ENCODE measurements at regions not wholly inside any gene's neighbourhood (a gene's known extent, or its start where the extent isn't known, plus 50 kb on each side); places are given as distances from the start of the nearest gene placed in this dataset.

DNA sequence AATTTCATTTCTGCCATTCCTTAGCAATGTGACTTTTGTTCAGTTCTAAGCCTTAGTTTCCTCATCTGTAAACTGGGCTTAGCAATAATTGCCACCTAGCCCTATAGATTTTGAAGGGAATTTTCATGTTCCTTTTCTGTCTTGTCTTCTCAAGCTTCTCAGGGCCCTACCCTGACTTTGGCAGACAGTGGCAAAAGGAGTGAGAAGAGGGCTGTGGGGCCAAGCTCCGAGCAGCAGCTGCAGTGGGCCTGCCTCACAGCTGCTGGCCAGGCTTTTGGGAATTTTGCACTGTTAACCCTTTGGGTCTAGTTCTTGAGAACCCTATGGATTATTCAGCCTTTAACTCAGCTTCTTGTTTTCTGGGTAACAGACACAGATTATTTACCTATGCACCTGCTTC lies 67.6 kb upstream of the IGSF1 start:
- no peaks in the 10 kb centered on the region for H3K9me2 ChIP-seq (replicated peaks; ENCODE audit: low read depth, low read length)
- H3K9ac ChIP-seq (ENCODE audit: low read depth, low read length, poor library complexity, severe bottlenecking), result no peak overlapping the region
- no peak overlapping the region for H2AFZ ChIP-seq (ENCODE audit: low read length)
- H3K79me2 ChIP-seq (ENCODE audit: insufficient read depth, low read length), result no peaks in the 10 kb centered on the region
- no peak overlapping the region for H3K4me2 ChIP-seq (ENCODE audit: low read depth, low read length, poor library complexity, severe bottlenecking)
- H3K27me3 ChIP-seq (ENCODE audit: insufficient read depth, low read length, poor library complexity, severe bottlenecking), result no peaks in the 10 kb centered on the region
- H4K20me1 ChIP-seq (ENCODE audit: insufficient read depth, low read length, poor library complexity, severe bottlenecking), result no peaks in the 10 kb centered on the region
- H3F3A ChIP-seq (ENCODE audit: low read depth), result no peaks in the 10 kb centered on the region
- H3K4me3 ChIP-seq (ENCODE audit: low read length, poor library complexity, severe bottlenecking), result no peak overlapping the region
- TF ChIP-seq, protein P1, sequence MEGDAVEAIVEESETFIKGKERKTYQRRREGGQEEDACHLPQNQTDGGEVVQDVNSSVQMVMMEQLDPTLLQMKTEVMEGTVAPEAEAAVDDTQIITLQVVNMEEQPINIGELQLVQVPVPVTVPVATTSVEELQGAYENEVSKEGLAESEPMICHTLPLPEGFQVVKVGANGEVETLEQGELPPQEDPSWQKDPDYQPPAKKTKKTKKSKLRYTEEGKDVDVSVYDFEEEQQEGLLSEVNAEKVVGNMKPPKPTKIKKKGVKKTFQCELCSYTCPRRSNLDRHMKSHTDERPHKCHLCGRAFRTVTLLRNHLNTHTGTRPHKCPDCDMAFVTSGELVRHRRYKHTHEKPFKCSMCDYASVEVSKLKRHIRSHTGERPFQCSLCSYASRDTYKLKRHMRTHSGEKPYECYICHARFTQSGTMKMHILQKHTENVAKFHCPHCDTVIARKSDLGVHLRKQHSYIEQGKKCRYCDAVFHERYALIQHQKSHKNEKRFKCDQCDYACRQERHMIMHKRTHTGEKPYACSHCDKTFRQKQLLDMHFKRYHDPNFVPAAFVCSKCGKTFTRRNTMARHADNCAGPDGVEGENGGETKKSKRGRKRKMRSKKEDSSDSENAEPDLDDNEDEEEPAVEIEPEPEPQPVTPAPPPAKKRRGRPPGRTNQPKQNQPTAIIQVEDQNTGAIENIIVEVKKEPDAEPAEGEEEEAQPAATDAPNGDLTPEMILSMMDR (conservative IDR thresholded peaks at IDR 0.05; ENCODE audit: low read length), result no peak
- no peak for TF ChIP-seq EZH2phosphoT487 (IDR thresholded peaks at IDR 0.05; ENCODE audit: borderline replicate concordance)
- H3K9me3 ChIP-seq (ENCODE audit: insufficient read depth, low read depth, low read length), result no peaks in the 10 kb centered on the region
- no peaks in the 10 kb centered on the region for H3K36me3 ChIP-seq (ENCODE audit: insufficient read depth, low read length)
- no peaks in the 10 kb centered on the region for H3K4me1 ChIP-seq (ENCODE audit: insufficient read depth, low read length, poor library complexity, severe bottlenecking)

DNA sequence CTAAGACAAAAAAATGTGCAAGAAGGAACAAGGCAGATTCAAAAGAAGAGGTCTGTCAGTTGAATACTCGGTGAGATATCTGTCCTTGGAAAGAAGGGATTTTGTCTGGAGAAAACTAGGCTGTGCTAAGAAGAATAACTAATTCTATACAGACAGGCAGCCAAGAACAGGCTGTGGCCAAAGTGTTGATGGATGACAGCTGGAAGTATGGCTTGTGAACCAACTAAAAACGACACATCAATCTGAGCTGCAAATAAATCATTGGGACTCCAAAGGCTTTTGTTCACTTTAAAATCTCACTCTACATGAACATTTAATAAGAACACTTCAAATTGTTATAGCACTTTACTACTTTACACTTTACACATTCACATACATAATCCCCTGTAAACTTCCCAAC lies 70.5 kb upstream of the IGSF1 start:
- no peaks in the 10 kb centered on the region for H3K36me3 ChIP-seq (ENCODE audit: insufficient read depth, low read length)

DNA sequence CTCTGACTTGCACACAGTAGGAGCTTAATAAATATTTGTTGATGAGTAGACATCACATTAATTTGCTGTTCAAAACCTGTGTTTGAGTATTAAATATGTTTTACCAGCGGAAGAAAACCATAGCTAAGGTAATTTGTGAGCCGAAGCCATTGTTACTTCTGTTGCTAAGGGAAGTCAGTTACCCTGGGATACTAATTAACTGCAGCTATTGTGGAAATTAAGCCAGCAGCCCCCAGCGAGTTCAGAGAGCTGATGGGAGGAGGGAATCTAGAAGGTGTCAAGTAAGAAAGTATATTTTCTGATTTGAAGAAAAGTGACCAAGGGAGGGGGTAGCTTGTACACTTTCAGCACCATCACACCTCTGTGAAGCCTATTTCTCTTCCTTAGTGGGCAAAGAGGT lies 76.7 kb upstream of the IGSF1 start:
- Histone ChIP-seq H2AFZ (ENCODE audit: low read length) (no peak overlapping the region), H3K9me3 (ENCODE audit: insufficient read depth, low read depth, low read length) (no peaks in the 10 kb centered on the region), H3K4me2 (ENCODE audit: low read depth, low read length, poor library complexity, severe bottlenecking) (no peak overlapping the region), H3K9me2 (replicated peaks; ENCODE audit: low read depth, low read length) (no peaks in the 10 kb centered on the region), H3K79me2 (ENCODE audit: insufficient read depth, low read length) (no peaks in the 10 kb centered on the region), H3K27me3 (ENCODE audit: insufficient read depth, low read length, poor library complexity, severe bottlenecking) (no peaks in the 10 kb centered on the region), H3K4me3 (ENCODE audit: low read length, poor library complexity, severe bottlenecking) (no peak overlapping the region), H3K9ac (ENCODE audit: low read depth, low read length, poor library complexity, severe bottlenecking) (no peak overlapping the region), H3F3A (ENCODE audit: low read depth) (no peaks in the 10 kb centered on the region), H3K4me1 (ENCODE audit: insufficient read depth, low read length, poor library complexity, severe bottlenecking) (no peaks in the 10 kb centered on the region), H4K20me1 (ENCODE audit: insufficient read depth, low read length, poor library complexity, severe bottlenecking) (no peaks in the 10 kb centered on the region), H3K36me3 (ENCODE audit: insufficient read depth, low read length) (no peaks in the 10 kb centered on the region)
- TF ChIP-seq, protein P1 (conservative IDR thresholded peaks at IDR 0.05; ENCODE audit: low read length), result no peak
- TF ChIP-seq EZH2phosphoT487 (IDR thresholded peaks at IDR 0.05; ENCODE audit: borderline replicate concordance), result no peak

More for the DNA sequence above, 70.5 kb upstream of the IGSF1 start:
- Histone ChIP-seq H3K79me2 (ENCODE audit: insufficient read depth, low read length) (no peaks in the 10 kb centered on the region), H3K27me3 (ENCODE audit: insufficient read depth, low read length, poor library complexity, severe bottlenecking) (no peaks in the 10 kb centered on the region), H3F3A (ENCODE audit: low read depth) (no peaks in the 10 kb centered on the region), H3K9me2 (replicated peaks; ENCODE audit: low read depth, low read length) (no peaks in the 10 kb centered on the region), H2AFZ (ENCODE audit: low read length) (no peak overlapping the region), H4K20me1 (ENCODE audit: insufficient read depth, low read length, poor library complexity, severe bottlenecking) (no peaks in the 10 kb centered on the region), H3K4me2 (ENCODE audit: low read depth, low read length, poor library complexity, severe bottlenecking) (no peak overlapping the region), H3K9me3 (ENCODE audit: insufficient read depth, low read depth, low read length) (no peaks in the 10 kb centered on the region), H3K4me1 (ENCODE audit: insufficient read depth, low read length, poor library complexity, severe bottlenecking) (no peaks in the 10 kb centered on the region), H3K9ac (ENCODE audit: low read depth, low read length, poor library complexity, severe bottlenecking) (no peak overlapping the region), H3K4me3 (ENCODE audit: low read length, poor library complexity, severe bottlenecking) (no peak overlapping the region)
- TF ChIP-seq, protein P1 (conservative IDR thresholded peaks at IDR 0.05; ENCODE audit: low read length), result no peak
- no peak for TF ChIP-seq EZH2phosphoT487 (IDR thresholded peaks at IDR 0.05; ENCODE audit: borderline replicate concordance)
